CD4-positive, alpha-beta T cell treated with Interleukin-4 for 4 hours (primary cell): ENCODE measurements at regions not wholly inside any gene's neighbourhood (a gene's known extent, or its start where the extent isn't known, plus 50 kb on each side); places are given as distances from the start of the nearest gene placed in this dataset.
"Not testable (repeated sequence)": the region's sequence is repeated elsewhere in the genome, so short reads cannot be mapped to it uniquely, and the experiment has no call there.

Source experiments
- DNase-seq: peaks from one replicate; pipeline ENCODE4 v3.0.0-alpha.2; 2020

- DNase-seq, result not testable (repeated sequence)
Observed at GRCh38 chr21:14008006-14008405, 202.7 kb downstream of the LIPI start.

GRCh38 chr21:14006144-14006543 lies 204.6 kb downstream of the LIPI start:
- DNase-seq, result not testable (repeated sequence)

- DNase-seq, result not testable (repeated sequence)
Observed at GRCh38 chr21:13986996-13987958, 223.5 kb downstream of the LIPI start.

- DNase-seq, result not testable (repeated sequence)
Observed at GRCh38 chr21:13985865-13986863, 224.6 kb downstream of the LIPI start.

GRCh38 chr21:13985137-13985864 lies 225.5 kb downstream of the LIPI start:
- DNase-seq, result not testable (repeated sequence)

GRCh38 chr21:13984728-13985127 lies 226.0 kb downstream of the LIPI start:
- not testable (repeated sequence) for DNase-seq

GRCh38 chr21:13981176-13982087 lies 229.3 kb downstream of the LIPI start:
- not testable (repeated sequence) for DNase-seq

GRCh38 chr21:13980115-13980662 lies 230.6 kb downstream of the LIPI start:
- peak; percentile 1 for DNase-seq

GRCh38 chr21:13979608-13980007 lies 231.1 kb downstream of the LIPI start:
- not testable (repeated sequence) for DNase-seq

GRCh38 chr21:13974582-13974981 lies 236.2 kb downstream of the LIPI start:
- DNase-seq, result not testable (repeated sequence)

- not testable (repeated sequence) for DNase-seq
Observed at GRCh38 chr21:13969853-13970252, 240.9 kb downstream of the LIPI start.

GRCh38 chr21:13969002-13969401 lies 241.8 kb downstream of the LIPI start:
- not testable (repeated sequence) for DNase-seq

- DNase-seq, result not testable (repeated sequence)
Observed at GRCh38 chr21:13963259-13963658, 247.5 kb downstream of the LIPI start.

GRCh38 chr21:13937236-13937635 lies 273.5 kb downstream of the LIPI start:
- no peak for DNase-seq

GRCh38 chr21:13936033-13936937 lies 274.5 kb downstream of the LIPI start:
- not testable (repeated sequence) for DNase-seq

GRCh38 chr21:13935396-13936032 lies 275.2 kb downstream of the LIPI start:
- not testable (repeated sequence) for DNase-seq

- not testable (repeated sequence) for DNase-seq
Observed at GRCh38 chr21:13934887-13935342, 275.8 kb downstream of the LIPI start.

GRCh38 chr21:13923175-13923574 lies 287.6 kb downstream of the LIPI start:
- DNase-seq, result not testable (repeated sequence)

- not testable (repeated sequence) for DNase-seq
Observed at GRCh38 chr21:13921455-13921854, 289.3 kb downstream of the LIPI start.
